B cell (primary cell): ENCODE measurements at regions not wholly inside any gene's neighbourhood (a gene's known extent, or its start where the extent isn't known, plus 50 kb on each side); places are given as distances from the start of the nearest gene placed in this dataset.

Experiments
- ATAC-seq: fragments of 200-7000 bp; cut with Tn5 transposase; one replicate; pipeline ENCODE4 v1.10.0; 2021; ENCODE audit warnings: low read depth, mild to moderate bottlenecking, moderate number of reproducible peaks, moderate library complexity
- CTCF ChIA-PET: fragments of 350-600 bp; sonication (Branson Sonifier 250); formaldehyde crosslinking; loops from one replicate; lab custom pipeline; 2021; ENCODE audit warnings: antibody characterized with exemption, inconsistent platforms; lab: Charles Lee
- POLR2A ChIA-PET: fragments of 350-600 bp; sonication (Branson Sonifier 250); formaldehyde crosslinking; loops from one replicate; lab custom pipeline; 2021; ENCODE audit warnings: antibody characterized with exemption; lab: Charles Lee
- DNase-seq: peaks from one replicate; pipeline ENCODE4 v3.0.0; 2013
- H2AFZ ChIP-seq: 2 replicates; pipeline ENCODE4 v1.6.1; 2012; ENCODE audit warnings: mild to moderate bottlenecking, low read depth, low read length; ENCODE audit not compliant: insufficient read depth, poor library complexity, severe bottlenecking
- H3K27ac ChIP-seq, 2 donors: 1 replicate in 1 of 2; 2 replicates in 1 of 2; pipeline ENCODE4 v1.5.1; 2012 to 2013; ENCODE audit warnings: low read length in 2 of 2, mild to moderate bottlenecking in 2 of 2, moderate library complexity in 1 of 2
- H3K27me3 ChIP-seq, 4 experiments: fragments of 200-600 bp in 1 of 4; sonication (generic) in 1 of 4; replicated peaks in 1 of 4; 1 replicate in 2 of 4; 2 replicates in 2 of 4; pipeline versions ENCODE4 v1.6.1 to v1.7.0; 2013 to 2016; ENCODE audit warnings: low read length in 3 of 4, mild to moderate bottlenecking in 2 of 4, mixed read lengths in 1 of 4, moderate library complexity in 1 of 4; ENCODE audit not compliant: insufficient read depth in 4 of 4, control insufficient read depth in 3 of 4; ENCODE audit errors: control extremely low read depth in 1 of 4
- H3K36me3 ChIP-seq, 2 experiments: replicated peaks in 1 of 2; 1 replicate in 1 of 2; 2 replicates in 1 of 2; pipeline versions ENCODE4 v1.6.1 to v1.7.1; 2013; ENCODE audit warnings: low read length in 1 of 2; ENCODE audit not compliant: insufficient read depth in 2 of 2, control insufficient read depth in 1 of 2; ENCODE audit errors: control extremely low read depth in 1 of 2, extremely low read depth in 1 of 2
- H3K4me1 ChIP-seq, 2 donors: fragments of 200-600 bp in 1 of 2; sonication (generic) in 1 of 2; 1 replicate in 1 of 2; 2 replicates in 1 of 2; pipeline versions ENCODE4 v1.5.1 to v1.6.1; 2013 to 2017; ENCODE audit warnings: low read length in 2 of 2; ENCODE audit not compliant: control insufficient read depth in 2 of 2, insufficient read depth in 2 of 2
- H3K4me2 ChIP-seq: replicated peaks from 2 replicates; pipeline ENCODE3; 2012; ENCODE audit warnings: mild to moderate bottlenecking, low read depth, low read length; ENCODE audit not compliant: poor library complexity, severe bottlenecking
- H3K4me3 ChIP-seq, 5 experiments: fragments of 200-600 bp in 1 of 5; sonication (generic) in 1 of 5; 1 replicate in 3 of 5; 2 replicates in 2 of 5; pipeline versions ENCODE4 v1.5.1 to v1.7.0; 2011 to 2016; ENCODE audit warnings: low read length in 4 of 5, mild to moderate bottlenecking in 4 of 5, low read depth in 2 of 5, control low read depth in 1 of 5, moderate library complexity in 1 of 5; ENCODE audit not compliant: insufficient read depth in 1 of 5; ENCODE audit errors: control extremely low read depth in 1 of 5, extremely low read depth in 1 of 5
- H3K79me2 ChIP-seq: fragments of 200-600 bp; sonication (generic); one replicate; pipeline ENCODE4 v1.6.0; 2016; ENCODE audit warnings: low read length; ENCODE audit not compliant: control insufficient read depth, insufficient read depth
- H3K9ac ChIP-seq: fragments of 200-600 bp; sonication (generic); 2 replicates; pipeline ENCODE4 v1.6.1; 2017; ENCODE audit warnings: mild to moderate bottlenecking, low read length, moderate library complexity
- H3K9me3 ChIP-seq, 3 donors: one replicate each; pipeline versions ENCODE4 v1.6.1 to v1.7.1; 2013; ENCODE audit warnings: low read length in 2 of 3; ENCODE audit not compliant: control insufficient read depth in 2 of 3, insufficient read depth in 1 of 3; ENCODE audit errors: control extremely low read depth in 1 of 3
- H4K20me1 ChIP-seq: 2 replicates; pipeline ENCODE4 v1.6.0; 2012; ENCODE audit warnings: mild to moderate bottlenecking, low read length; ENCODE audit not compliant: insufficient read depth, control insufficient read depth, poor library complexity, severe bottlenecking
- H3K27ac Mint-ChIP-seq: one replicate; pipeline ENCODE4 v1.8.0; 2021; ENCODE audit warnings: mixed read lengths
- H3K27me3 Mint-ChIP-seq: one replicate; pipeline ENCODE4 v1.8.0; 2021; ENCODE audit warnings: mixed read lengths
- H3K4me1 Mint-ChIP-seq: one replicate; pipeline ENCODE4 v1.8.0; 2021; ENCODE audit warnings: mixed read lengths
- H3K4me3 Mint-ChIP-seq: one replicate; pipeline ENCODE4 v1.8.0; 2021; ENCODE audit warnings: mixed read lengths
- H3K9me3 Mint-ChIP-seq: one replicate; pipeline ENCODE4 v1.8.0; 2022; ENCODE audit warnings: mixed read lengths; ENCODE audit not compliant: insufficient read depth
- EZH2 ChIP-seq: IDR thresholded peaks from 2 replicates; pipeline ENCODE4 v1.6.1; 2012; ENCODE audit warnings: borderline replicate concordance, low read depth, mild to moderate bottlenecking, moderate library complexity, low read length; ENCODE audit not compliant: insufficient read depth, poor library complexity, severe bottlenecking
- WGBS: methylation state at CpG from one replicate; pipeline ENCODE4 v1.1.5; 2013; ENCODE audit warnings: missing lambda C conversion rate; ENCODE audit not compliant: insufficient coverage; 5-methylcytosine and 5-hydroxymethylcytosine counted together
- intact Hi-C: fragments of 100-400 bp; cut with micrococcal nuclease; formaldehyde crosslinking; loops from one replicate; pipeline ENCODE4 v1.10.0; 2022
- TF ChIP-seq, protein P1 (sequence below): fragments of 200-600 bp; IDR thresholded peaks from one replicate; pipeline ENCODE4 v1.8.0; 2022; ENCODE audit warnings: antibody characterized with exemption, mild to moderate bottlenecking

GRCh38 chr12:131568336-131568735 is 142.6 kb upstream of the SFSWAP start:
- ChIA-PET CTCF (interaction anchor here (0.6 kb wide), 1 partner anchor 100 kb away, joined by 6 read pairs; no protein-coding TSS in a partner anchor), POLR2A (no interaction called here)
- no peak overlapping the region for H3K4me3 ChIP-seq
- H3K9me3 ChIP-seq = no peaks in the 10 kb centered on the region
- no peaks in the 10 kb centered on the region for H3K79me2 ChIP-seq
- no peak for DNase-seq
- intact Hi-C loops = no loop called here
- no peak for ATAC-seq
- H3K27me3 Mint-ChIP-seq = peaks cover 21% of the 10 kb centered on the region
- H3K4me3 Mint-ChIP-seq = no peak overlapping the region
- no peaks in the 10 kb centered on the region for H3K4me1 Mint-ChIP-seq
- peaks cover 0 to 4% (median 1%) of the 10 kb centered on the region in 4 experiments for H3K27me3 ChIP-seq
- H4K20me1 ChIP-seq = no peaks in the 10 kb centered on the region
- H3K27ac Mint-ChIP-seq = no peak overlapping the region
- no peak overlapping the region for H2AFZ ChIP-seq
- H3K4me1 ChIP-seq = no peaks in the 10 kb centered on the region
- no peaks in the 10 kb centered on the region for H3K9me3 Mint-ChIP-seq
- H3K4me2 ChIP-seq = no peak overlapping the region
- no peak overlapping the region for H3K27ac ChIP-seq
- H3K36me3 ChIP-seq = no peaks in the 10 kb centered on the region
- TF ChIP-seq, protein P1, sequence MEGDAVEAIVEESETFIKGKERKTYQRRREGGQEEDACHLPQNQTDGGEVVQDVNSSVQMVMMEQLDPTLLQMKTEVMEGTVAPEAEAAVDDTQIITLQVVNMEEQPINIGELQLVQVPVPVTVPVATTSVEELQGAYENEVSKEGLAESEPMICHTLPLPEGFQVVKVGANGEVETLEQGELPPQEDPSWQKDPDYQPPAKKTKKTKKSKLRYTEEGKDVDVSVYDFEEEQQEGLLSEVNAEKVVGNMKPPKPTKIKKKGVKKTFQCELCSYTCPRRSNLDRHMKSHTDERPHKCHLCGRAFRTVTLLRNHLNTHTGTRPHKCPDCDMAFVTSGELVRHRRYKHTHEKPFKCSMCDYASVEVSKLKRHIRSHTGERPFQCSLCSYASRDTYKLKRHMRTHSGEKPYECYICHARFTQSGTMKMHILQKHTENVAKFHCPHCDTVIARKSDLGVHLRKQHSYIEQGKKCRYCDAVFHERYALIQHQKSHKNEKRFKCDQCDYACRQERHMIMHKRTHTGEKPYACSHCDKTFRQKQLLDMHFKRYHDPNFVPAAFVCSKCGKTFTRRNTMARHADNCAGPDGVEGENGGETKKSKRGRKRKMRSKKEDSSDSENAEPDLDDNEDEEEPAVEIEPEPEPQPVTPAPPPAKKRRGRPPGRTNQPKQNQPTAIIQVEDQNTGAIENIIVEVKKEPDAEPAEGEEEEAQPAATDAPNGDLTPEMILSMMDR = no peak
- TF ChIP-seq EZH2 = no peak
- H3K9ac ChIP-seq = no peak overlapping the region

- H3K27me3 ChIP-seq = peaks cover 0 to 4% (median 1%) of the 10 kb centered on the region in 4 experiments
- no peak for DNase-seq
- TF ChIP-seq, protein P1 = no peak
- TF ChIP-seq EZH2 = no peak
- no peak overlapping the region for H3K27ac ChIP-seq
- H3K4me3 ChIP-seq = no peak overlapping the region
- Mint-ChIP-seq H3K9me3 (no peaks in the 10 kb centered on the region), H3K4me3 (no peak overlapping the region), H3K4me1 (no peaks in the 10 kb centered on the region), H3K27ac (no peak overlapping the region), H3K27me3 (peaks cover 19% of the 10 kb centered on the region)
- ChIA-PET CTCF (no interaction called here), POLR2A (no interaction called here)
- H2AFZ ChIP-seq = no peak overlapping the region
- H3K4me2 ChIP-seq = no peak overlapping the region
- H4K20me1 ChIP-seq = no peaks in the 10 kb centered on the region
- intact Hi-C loops = no loop called here
- H3K79me2 ChIP-seq = no peaks in the 10 kb centered on the region
- no peaks in the 10 kb centered on the region for H3K9me3 ChIP-seq
- no peaks in the 10 kb centered on the region for H3K36me3 ChIP-seq
- WGBS = 78% methylated on average over 6 of the region's 8 CpGs
- H3K9ac ChIP-seq = no peak overlapping the region
- ATAC-seq = no peak
- no peaks in the 10 kb centered on the region for H3K4me1 ChIP-seq
Observed at GRCh38 chr12:131570596-131570995, 140.3 kb upstream of the SFSWAP start.
